ENCODE measurements at regions not wholly inside any gene's neighbourhood (a gene's known extent, or its start where the extent isn't known, plus 50 kb on each side); places are given as distances from the start of the nearest gene placed in this dataset.

GRCh38 chr2:36235882-36236281 lies 119.7 kb upstream of the CRIM1 start:
- no peak for TF ChIP-seq EZH2 (IDR thresholded peaks at IDR 0.05; ENCODE audit: low read depth, low read length, severe bottlenecking)
- TF ChIP-seq CTCF (IDR thresholded peaks at IDR 0.05; ENCODE audit: control extremely low read depth in 1 of 3, insufficient read depth in 1 of 3, low read depth in 1 of 3, low read length in 3 of 3): no peak

Measured in H1 (cell line).